ENCODE measurements at regions not wholly inside any gene's neighbourhood (a gene's known extent, or its start where the extent isn't known, plus 50 kb on each side); places are given as distances from the start of the nearest gene placed in this dataset.

- POLR2A ChIA-PET = no interaction called here
- CTCF ChIA-PET = no interaction called here
Observed at GRCh38 chr4:117425636-117426035, 340.3 kb upstream of the TRAM1L1 start.

DNA sequence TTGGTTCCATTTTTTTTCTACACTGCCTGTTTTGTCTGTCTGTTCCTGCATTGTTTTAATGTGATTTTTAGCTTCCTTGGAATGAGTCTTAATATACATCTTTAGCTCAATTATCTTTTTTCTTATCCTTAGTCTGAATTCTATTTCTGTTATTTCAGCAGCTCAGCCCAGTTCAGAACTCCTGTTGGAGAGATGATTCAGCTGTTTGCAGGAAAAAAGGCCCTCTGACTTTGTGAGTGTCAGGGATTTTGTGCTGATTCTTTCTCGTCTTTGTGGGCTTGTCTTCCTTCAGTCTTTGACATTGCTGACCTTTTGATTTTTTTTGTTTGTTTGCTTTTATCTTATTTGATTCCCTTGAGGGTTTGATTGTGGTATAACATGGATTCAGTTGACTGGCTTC is 343.2 kb upstream of the TRAM1L1 start:
- ChIA-PET POLR2A (no interaction called here), CTCF (no interaction called here)

DNA sequence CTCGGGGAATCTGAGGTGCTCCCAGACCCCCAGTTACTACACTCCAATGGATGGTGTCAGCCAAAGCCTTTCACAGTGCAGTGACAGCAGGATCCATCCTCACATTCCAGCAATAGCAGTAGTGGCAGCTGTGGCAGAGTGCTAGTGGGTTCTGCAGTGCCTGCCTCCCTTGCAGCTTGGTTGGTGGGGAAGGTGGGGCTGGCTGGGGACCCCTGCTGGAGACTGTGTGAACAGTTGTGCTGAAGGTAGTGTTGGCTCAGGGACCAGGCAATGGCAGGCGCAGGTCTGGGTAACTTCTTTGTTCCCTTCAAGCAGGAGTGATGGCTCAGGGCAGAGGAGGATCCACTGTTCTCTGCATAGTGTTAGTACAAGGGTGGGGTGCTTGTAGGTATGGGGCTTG is 343.7 kb upstream of the TRAM1L1 start:
- CTCF ChIA-PET = no interaction called here
- POLR2A ChIA-PET = no interaction called here

GRCh38 chr4:117429506-117429905 is 344.1 kb upstream of the TRAM1L1 start:
- ChIA-PET CTCF (no interaction called here), POLR2A (no interaction called here)

DNA sequence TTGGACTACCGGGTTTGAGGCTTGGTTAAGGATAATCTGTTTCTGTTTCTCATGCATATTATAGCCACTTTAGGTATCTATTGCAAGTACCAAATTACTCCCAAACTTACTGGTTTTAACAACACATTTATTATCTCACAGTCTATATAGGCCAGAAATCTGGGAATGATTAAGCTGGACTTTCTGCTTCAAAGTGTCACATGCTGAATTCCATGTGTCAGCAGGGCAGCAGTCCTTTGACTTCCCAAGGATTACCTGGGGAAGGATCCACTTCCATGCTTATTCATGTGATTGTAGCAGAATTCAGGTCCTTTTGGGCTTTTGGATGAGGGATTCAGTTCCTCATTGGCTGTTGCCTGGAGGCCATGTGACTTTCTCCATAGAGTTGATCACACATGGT is 349.0 kb upstream of the TRAM1L1 start:
- POLR2A ChIA-PET = no interaction called here
- CTCF ChIA-PET = no interaction called here

GRCh38 chr4:117447925-117448324 is 362.5 kb upstream of the TRAM1L1 start:
- ChIA-PET CTCF (no interaction called here), POLR2A (no interaction called here)

GRCh38 chr4:117455088-117455487 is 369.7 kb upstream of the TRAM1L1 start:
- ChIA-PET CTCF (no interaction called here), POLR2A (no interaction called here)

GRCh38 chr4:117466388-117466787 is 381.0 kb upstream of the TRAM1L1 start:
- ChIA-PET POLR2A (no interaction called here), CTCF (no interaction called here)

DNA sequence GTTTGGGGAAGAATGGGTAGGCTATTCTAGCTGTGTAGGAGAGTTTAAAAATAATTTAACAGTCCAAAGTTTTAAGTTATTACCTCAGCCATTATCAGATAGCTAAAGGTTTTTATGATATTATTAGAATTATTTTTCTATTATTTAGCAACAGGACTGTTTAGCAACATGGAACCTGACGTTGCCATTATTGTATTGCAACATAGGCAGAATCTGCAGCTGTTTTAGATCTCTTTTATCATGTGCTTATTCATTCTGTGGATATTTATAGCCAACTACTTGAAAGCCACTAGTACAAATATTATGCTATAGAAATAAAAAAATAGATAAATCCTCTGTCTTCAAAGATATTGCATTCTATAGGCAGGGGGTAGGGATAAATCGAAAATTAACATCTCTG is 382.0 kb upstream of the TRAM1L1 start:
- POLR2A ChIA-PET = no interaction called here

DNA sequence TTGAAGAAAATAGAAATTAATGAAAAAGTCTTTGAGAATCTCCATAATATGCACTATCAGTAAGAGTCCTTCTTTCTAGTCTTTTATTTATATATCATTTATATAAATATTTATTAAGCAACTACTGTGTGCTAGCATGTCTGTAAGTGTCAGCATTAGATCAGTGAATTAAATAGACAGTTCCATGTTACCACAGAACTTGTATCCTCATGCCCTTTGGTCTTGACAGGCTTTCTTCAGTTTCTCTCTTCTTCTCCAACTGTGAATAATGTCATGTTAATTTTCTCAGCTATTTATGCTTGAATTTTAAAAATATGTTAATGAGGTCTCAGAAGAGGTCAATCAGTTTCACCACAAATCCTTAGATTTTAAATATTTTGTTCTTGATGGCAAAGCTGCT is 389.6 kb upstream of the TRAM1L1 start:
- ChIA-PET CTCF (no interaction called here), POLR2A (no interaction called here)

More for the DNA sequence above, 382.0 kb upstream of the TRAM1L1 start:
- CTCF ChIA-PET = no interaction called here

DNA sequence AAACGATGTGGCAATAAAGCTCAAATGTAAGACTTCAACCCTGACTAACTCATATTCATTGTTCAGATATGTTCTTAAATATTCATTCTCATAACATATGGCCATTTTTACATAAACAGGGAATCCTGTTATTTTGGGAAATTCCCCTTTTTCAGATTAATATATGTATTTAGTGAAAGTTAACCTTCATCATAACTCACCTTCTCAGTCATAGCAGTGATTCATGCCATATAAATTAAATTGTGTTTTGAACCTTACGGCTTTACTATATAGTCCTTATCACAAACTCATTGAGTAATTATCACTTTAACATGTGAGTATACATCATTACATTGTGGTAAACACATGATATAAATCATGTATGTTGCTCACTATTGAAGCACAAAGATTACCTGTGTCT is 392.5 kb upstream of the TRAM1L1 start:
- CTCF ChIA-PET = no interaction called here
- POLR2A ChIA-PET = no interaction called here

DNA sequence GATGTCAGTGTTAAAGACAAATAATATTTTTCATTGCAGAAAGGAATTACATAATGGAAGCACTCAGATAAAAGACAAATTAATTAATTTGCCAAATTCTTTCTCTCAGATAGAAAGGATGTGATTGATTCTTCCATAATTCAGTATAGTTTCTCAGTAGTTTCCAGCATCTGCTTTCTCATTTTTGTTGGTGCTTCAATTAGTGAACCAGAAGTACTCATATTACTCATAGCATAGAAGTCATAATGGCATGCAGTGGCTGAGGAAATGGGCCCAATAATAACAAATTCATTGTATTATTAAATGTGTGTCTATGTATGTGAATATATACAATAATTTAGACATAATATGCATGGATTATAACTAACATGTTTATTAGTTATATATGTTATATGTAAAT is 393.3 kb upstream of the TRAM1L1 start:
- ChIA-PET CTCF (no interaction called here), POLR2A (no interaction called here)

DNA sequence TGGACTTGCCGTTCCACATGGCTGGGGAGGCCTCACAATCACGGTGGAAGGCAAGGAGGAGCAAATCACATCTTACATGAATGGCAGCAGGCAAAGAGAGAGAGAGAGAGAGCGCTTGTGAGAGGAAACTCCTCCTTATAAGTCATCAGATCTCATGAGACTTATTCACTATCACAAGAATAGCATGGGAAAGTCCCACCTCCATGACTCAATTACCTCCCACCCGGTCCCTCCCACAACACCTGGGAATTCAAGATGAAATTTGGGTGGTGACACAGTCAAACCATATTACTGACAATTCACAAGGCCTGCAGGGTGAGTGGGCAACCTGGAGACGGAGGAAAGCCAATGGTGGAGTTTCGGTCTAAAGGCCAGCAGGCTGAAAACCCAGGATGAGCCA is 394.3 kb upstream of the TRAM1L1 start:
- ChIA-PET POLR2A (no interaction called here), CTCF (no interaction called here)

DNA sequence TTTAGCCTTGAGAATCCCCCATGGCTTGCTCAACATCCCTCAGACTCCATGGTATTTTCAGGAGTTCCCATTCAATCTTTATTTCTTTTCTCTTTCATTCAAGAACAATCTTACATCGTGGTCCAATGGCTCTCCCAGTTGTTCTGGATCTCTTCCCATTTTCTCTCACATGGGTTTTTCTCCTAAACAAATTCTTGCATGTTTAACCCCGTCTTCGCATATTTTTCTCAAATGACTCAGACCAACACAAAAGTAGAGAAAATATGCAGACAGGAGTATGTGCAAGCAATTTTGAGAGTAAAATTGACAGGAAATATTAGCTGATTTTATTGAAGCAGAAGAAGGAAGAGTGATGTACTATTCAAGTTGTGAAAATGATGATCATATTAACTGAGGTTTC is 396.4 kb upstream of the TRAM1L1 start:
- CTCF ChIA-PET = no interaction called here
- POLR2A ChIA-PET = no interaction called here

GRCh38 chr4:117488692-117489091 is 403.3 kb upstream of the TRAM1L1 start:
- ChIA-PET CTCF (no interaction called here), POLR2A (no interaction called here)

- CTCF ChIA-PET = interaction anchor here (0.8 kb wide), 1 partner anchor 149 kb away, joined by 3 read pairs; no protein-coding TSS in a partner anchor
- POLR2A ChIA-PET = no interaction called here
Observed at GRCh38 chr4:117489107-117489506, 403.7 kb upstream of the TRAM1L1 start.

- POLR2A ChIA-PET = no interaction called here
- CTCF ChIA-PET = no interaction called here
Observed at GRCh38 chr4:117491516-117491915, 406.1 kb upstream of the TRAM1L1 start.

DNA sequence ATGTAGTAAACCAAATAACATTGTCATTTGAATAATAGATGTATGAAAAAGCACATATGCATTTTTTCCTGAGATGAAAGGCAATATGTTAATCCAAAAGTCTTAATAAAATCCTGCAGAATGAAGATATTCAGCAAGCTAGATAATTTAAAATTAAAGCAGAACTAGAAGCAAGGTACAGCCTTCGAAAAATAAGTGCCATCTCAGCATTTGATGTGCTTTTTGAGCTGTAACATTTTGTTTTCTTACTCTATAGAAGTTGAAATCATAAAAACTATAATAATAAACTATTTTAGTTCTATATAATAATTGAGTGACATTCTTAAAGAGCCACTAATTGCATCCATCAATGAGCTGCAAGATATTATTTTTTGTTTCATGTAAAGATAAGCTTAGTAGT is 410.4 kb upstream of the TRAM1L1 start:
- ChIA-PET CTCF (no interaction called here), POLR2A (no interaction called here)

GRCh38 chr4:117512414-117512813 is 427.0 kb upstream of the TRAM1L1 start:
- POLR2A ChIA-PET = no interaction called here
- CTCF ChIA-PET = no interaction called here

DNA sequence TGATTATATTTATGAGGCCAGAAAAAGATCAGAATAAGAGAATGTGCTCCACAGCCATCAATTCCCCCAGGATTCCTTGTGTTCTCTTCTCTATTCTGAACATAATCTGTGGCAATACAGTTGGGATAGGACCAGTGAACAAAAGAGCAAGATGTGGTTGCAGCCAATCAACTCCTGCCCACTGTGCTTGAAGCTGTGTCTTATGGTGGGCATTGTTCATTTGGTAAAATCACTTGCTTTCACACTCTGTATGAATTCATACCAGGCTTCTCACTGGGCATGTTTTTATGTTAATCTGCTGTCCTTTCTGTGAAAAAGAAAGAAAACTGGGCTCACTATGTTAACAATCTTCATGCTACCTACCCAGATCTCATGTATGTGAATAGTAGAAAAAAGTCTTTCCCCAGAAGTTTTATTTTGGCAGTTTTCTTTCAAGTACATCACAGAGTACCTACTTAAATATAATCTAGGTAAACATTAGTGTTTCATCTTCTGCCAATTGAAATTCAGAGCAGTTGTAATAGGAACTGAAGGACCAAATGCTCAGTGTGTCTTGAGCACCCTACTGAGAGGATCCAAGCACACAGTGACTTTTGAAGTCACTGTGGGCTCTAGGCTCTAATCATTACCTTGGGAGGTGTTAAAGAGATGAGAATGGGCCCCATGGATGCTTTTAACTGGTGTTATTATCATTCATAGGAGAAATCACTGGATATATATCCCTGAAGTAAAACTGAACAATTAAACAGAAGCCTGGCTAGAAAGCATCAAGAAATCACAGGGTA is 429.2 kb upstream of the TRAM1L1 start:
- CTCF ChIA-PET = no interaction called here
- POLR2A ChIA-PET = no interaction called here

DNA sequence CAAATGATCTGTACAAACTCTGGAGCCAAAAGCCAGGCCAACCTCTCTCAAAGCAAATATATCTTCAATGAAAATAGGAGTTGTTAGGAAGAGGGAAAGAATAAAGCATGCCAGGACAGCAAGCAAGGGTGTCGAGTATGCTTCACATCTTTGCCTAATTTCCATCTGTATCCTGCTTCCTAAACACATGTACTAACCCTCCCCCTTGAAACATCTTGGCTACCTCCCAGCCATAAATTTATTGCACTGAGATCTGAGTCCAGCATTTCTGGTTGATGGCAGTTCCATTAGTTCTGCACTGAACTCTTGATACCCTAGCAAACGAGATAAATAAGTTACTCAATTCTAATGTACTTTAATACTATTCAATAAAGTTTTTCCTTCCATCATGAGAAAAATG is 430.5 kb upstream of the TRAM1L1 start:
- POLR2A ChIA-PET = no interaction called here
- CTCF ChIA-PET = no interaction called here

- CTCF ChIA-PET = no interaction called here
- POLR2A ChIA-PET = no interaction called here
Observed at GRCh38 chr4:117527601-117528000, 442.2 kb upstream of the TRAM1L1 start.

DNA sequence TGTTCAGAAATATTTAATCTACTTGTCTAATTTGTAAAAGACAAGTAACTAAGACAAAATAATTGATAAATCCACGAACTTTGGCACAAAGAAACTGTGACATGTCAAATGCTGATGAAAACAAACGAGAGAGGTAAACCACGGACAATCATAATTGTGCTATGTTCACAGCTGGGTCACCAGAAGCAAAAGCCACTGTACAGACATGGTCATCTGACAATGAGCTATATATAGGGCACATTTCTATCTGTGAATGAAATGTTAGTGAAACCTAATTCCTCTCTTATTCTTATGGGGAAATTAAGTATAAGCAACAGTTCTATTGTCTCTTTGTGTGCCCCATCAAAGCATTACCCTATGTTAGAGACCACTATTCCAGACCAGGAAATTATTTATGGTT is 444.0 kb upstream of the TRAM1L1 start:
- POLR2A ChIA-PET = no interaction called here
- CTCF ChIA-PET = no interaction called here

All from activated CD8-positive, alpha-beta memory T cell treated with anti-CD3 and anti-CD28 coated beads for 36 hours (primary cell).